GM23248 (cell line): ENCODE measurements at regions not wholly inside any gene's neighbourhood (a gene's known extent, or its start where the extent isn't known, plus 50 kb on each side); places are given as distances from the start of the nearest gene placed in this dataset.
"Not testable (repeated sequence)": the region's sequence is repeated elsewhere in the genome, so short reads cannot be mapped to it uniquely, and the experiment has no call there.

Source experiments
- DNase-seq: peaks from one replicate; pipeline ENCODE4 v3.0.0-alpha.2; 2015
- H2AFZ ChIP-seq: fragments of 200-600 bp; sonication (generic); 2 replicates; pipeline ENCODE4 v1.6.1; 2016; ENCODE audit warnings: antibody characterized with exemption
- H3F3A ChIP-seq: fragments of 200-600 bp; sonication (generic); 2 replicates; pipeline ENCODE4 v1.6.1; 2016; ENCODE audit warnings: mild to moderate bottlenecking, antibody characterized with exemption, mixed run types; ENCODE audit not compliant: insufficient read depth
- H3K27ac ChIP-seq: fragments of 200-600 bp; sonication (generic); 2 replicates; pipeline ENCODE4 v1.5.1; 2016; ENCODE audit warnings: mild to moderate bottlenecking
- H3K27me3 ChIP-seq: fragments of 200-600 bp; sonication (generic); replicated peaks from 2 replicates; pipeline ENCODE4 v1.6.1; 2016; ENCODE audit warnings: mild to moderate bottlenecking; ENCODE audit not compliant: insufficient read depth
- H3K36me3 ChIP-seq: fragments of 200-600 bp; sonication (generic); 2 replicates; pipeline ENCODE4 v1.6.1; 2016; ENCODE audit warnings: low read depth, mild to moderate bottlenecking
- H3K4me1 ChIP-seq: fragments of 200-600 bp; sonication (generic); 2 replicates; pipeline ENCODE4 v1.6.1; 2016; ENCODE audit warnings: mild to moderate bottlenecking; ENCODE audit not compliant: insufficient read depth
- H3K4me2 ChIP-seq: fragments of 200-600 bp; sonication (generic); one replicate; pipeline ENCODE4 v1.6.1; 2016; ENCODE audit warnings: mild to moderate bottlenecking; ENCODE audit not compliant: unreplicated experiment
- H3K4me3 ChIP-seq: fragments of 200-600 bp; sonication (generic); 2 replicates; pipeline ENCODE4 v1.5.1; 2016; ENCODE audit warnings: mild to moderate bottlenecking
- H3K79me2 ChIP-seq: fragments of 200-600 bp; sonication (generic); 2 replicates; pipeline ENCODE4 v1.6.1; 2016; ENCODE audit warnings: mild to moderate bottlenecking; ENCODE audit not compliant: insufficient read depth
- H3K9ac ChIP-seq: fragments of 200-600 bp; sonication (generic); 2 replicates; pipeline ENCODE4 v1.6.1; 2016; ENCODE audit warnings: mild to moderate bottlenecking
- H3K9me2 ChIP-seq: fragments of 200-600 bp; sonication (generic); 2 replicates; pipeline ENCODE4 v1.6.1; 2016; ENCODE audit warnings: mixed run types, mild to moderate bottlenecking, moderate library complexity; ENCODE audit not compliant: insufficient read depth
- H3K9me3 ChIP-seq: fragments of 200-600 bp; sonication (generic); one replicate; pipeline ENCODE4 v1.6.1; 2017; ENCODE audit warnings: low read depth
- H4K20me1 ChIP-seq: fragments of 200-600 bp; sonication (generic); 2 replicates; pipeline ENCODE4 v1.6.0; 2016; ENCODE audit not compliant: insufficient read depth
- EZH2 ChIP-seq: fragments of 200-600 bp; sonication (generic); IDR thresholded peaks from 2 replicates; pipeline ENCODE4 v1.6.1; 2018; ENCODE audit warnings: antibody characterized with exemption, mild to moderate bottlenecking; ENCODE audit not compliant: insufficient read depth, poor library complexity, severe bottlenecking
- EZH2phosphoT487 ChIP-seq: fragments of 200-600 bp; sonication (generic); IDR thresholded peaks from 2 replicates; pipeline ENCODE4 v1.6.1; 2018; ENCODE audit warnings: antibody characterized with exemption, moderate library complexity, mild to moderate bottlenecking, low read depth; ENCODE audit not compliant: insufficient read depth
- WGBS, 2 experiments: methylation state at CpG; one replicate each; pipeline ENCODE4 v1.1.6; 2015 to 2017; ENCODE audit warnings: low lambda C conversion rate in 2 of 2, low coverage in 1 of 2; ENCODE audit errors: missing lambda C conversion rate in 2 of 2; 5-methylcytosine and 5-hydroxymethylcytosine counted together
- in situ Hi-C: fragments of 300-500 bp; cut with MboI; formaldehyde crosslinking; loops from 2 replicates; pipeline ENCODE4 v1.15.0; 2020

DNA sequence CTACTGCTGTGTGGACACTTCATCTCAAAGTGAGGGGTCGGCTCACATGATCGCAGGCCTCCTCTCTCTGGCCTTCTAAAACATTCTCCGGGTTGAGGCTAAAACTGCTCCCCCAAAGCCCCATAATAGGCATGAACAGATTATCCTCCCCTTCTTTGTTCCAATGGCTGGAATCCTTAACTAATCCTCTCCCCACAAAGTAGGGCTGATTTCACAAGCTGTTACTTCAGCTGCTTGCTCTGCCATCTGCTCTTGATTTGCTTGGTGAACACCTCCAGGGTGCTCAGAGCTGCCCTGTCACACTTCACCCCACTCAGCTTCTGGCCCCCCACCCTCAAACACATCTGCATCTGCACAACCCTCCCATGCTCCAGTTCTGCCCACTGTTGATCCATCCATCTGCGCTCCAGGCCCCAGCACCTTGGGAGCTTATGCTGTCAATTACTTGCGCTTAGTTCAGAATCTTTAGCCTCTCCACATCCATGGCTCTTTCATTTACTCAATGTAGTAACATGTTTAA, 173.1 kb upstream of the API5 start:
- Histone ChIP-seq H3K9me2 (no peaks in the 10 kb centered on the region), H3K27me3 (no peaks in the 10 kb centered on the region), H3K4me2 (no peak overlapping the region), H2AFZ (no peak overlapping the region), H3K36me3 (no peaks in the 10 kb centered on the region), H4K20me1 (no peaks in the 10 kb centered on the region), H3K79me2 (no peaks in the 10 kb centered on the region), H3K4me3 (no peak overlapping the region), H3K4me1 (no peaks in the 10 kb centered on the region), H3K9ac (no peak overlapping the region), H3K27ac (no peak overlapping the region), H3F3A (no peaks in the 10 kb centered on the region), H3K9me3 (no peaks in the 10 kb centered on the region)
- in situ Hi-C loops: no loop called here
- DNase-seq: no peak
- TF ChIP-seq EZH2: no peak
- no peak for TF ChIP-seq EZH2phosphoT487
- 29 to 38% methylated on average over 5 of the region's 5 CpGs for WGBS, 2 experiments

DNA sequence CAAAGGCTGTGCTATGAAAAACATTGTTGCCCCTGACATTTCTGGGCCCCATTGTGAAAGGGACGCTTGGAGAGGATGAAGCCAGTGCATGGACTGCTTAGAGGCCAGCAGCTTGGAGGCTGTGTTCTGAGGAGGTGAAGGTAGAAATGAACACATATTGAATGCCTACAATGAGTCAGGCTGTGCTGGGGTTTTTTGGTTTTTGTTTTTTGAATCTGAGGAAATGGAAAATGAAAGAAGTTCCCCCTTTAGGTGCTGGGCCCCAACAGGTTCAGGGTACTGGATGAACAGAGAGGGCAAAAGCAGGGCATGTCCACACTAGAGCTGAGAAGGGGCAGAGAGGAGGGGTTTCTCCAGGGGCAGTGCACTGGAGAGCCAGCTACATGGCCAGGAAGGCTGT, 166.1 kb upstream of the API5 start:
- Histone ChIP-seq H3F3A (no peaks in the 10 kb centered on the region), H3K27me3 (no peaks in the 10 kb centered on the region), H3K4me3 (no peak overlapping the region), H2AFZ (no peak overlapping the region), H3K36me3 (no peaks in the 10 kb centered on the region), H3K4me1 (no peaks in the 10 kb centered on the region), H4K20me1 (no peaks in the 10 kb centered on the region), H3K9me2 (no peaks in the 10 kb centered on the region), H3K4me2 (no peak overlapping the region), H3K79me2 (no peaks in the 10 kb centered on the region), H3K27ac (no peak overlapping the region), H3K9me3 (no peaks in the 10 kb centered on the region), H3K9ac (no peak overlapping the region)
- TF ChIP-seq EZH2 (no peak), EZH2phosphoT487 (no peak)
- in situ Hi-C loops: no loop called here
- 21% methylated on average over 1 of the region's 1 CpG for WGBS, 2 experiments
- DNase-seq: no peak

- no peak overlapping the region for H3K4me3 ChIP-seq
- H3K9me3 ChIP-seq: no peaks in the 10 kb centered on the region
- DNase-seq: no peak
- H3K27me3 ChIP-seq: no peaks in the 10 kb centered on the region
- H3K9ac ChIP-seq: no peak overlapping the region
- no peaks in the 10 kb centered on the region for H3F3A ChIP-seq
- no peaks in the 10 kb centered on the region for H3K79me2 ChIP-seq
- no peak overlapping the region for H3K27ac ChIP-seq
- no peaks in the 10 kb centered on the region for H3K36me3 ChIP-seq
- no peak overlapping the region for H3K4me2 ChIP-seq
- no peaks in the 10 kb centered on the region for H3K4me1 ChIP-seq
- H3K9me2 ChIP-seq: no peaks in the 10 kb centered on the region
- in situ Hi-C loops: no loop called here
- no peak for TF ChIP-seq EZH2phosphoT487
- no peak for TF ChIP-seq EZH2
- H2AFZ ChIP-seq: no peak overlapping the region
- H4K20me1 ChIP-seq: no peaks in the 10 kb centered on the region
Measured at GRCh38 chr11:43150697-43151096, 161.1 kb upstream of the API5 start.

DNA sequence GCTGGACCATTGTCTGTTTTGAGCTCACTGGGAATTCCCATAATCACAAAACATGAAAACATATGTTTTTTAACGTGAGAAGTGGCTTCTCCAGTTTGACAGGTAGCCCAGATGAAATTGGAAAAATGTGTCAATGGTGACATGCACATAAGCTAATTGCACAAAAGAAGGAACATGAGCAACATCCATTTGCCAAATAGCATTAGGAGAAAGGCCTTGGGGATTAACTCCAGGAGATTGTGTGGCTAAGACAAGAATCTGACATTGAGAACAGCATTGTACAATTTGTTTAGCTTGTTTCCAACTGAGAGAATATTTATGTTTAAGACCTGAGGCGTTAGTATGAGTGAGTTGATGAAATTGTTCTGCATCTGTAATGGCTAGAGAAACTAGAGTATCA, 147.0 kb upstream of the API5 start:
- Histone ChIP-seq H3K4me1 (no peaks in the 10 kb centered on the region), H3K79me2 (no peaks in the 10 kb centered on the region), H2AFZ (no peak overlapping the region), H3K4me2 (no peak overlapping the region), H3K4me3 (no peak overlapping the region), H3K9ac (no peak overlapping the region), H3K27ac (no peak overlapping the region), H3K9me3 (no peaks in the 10 kb centered on the region), H3K27me3 (no peaks in the 10 kb centered on the region), H3F3A (no peaks in the 10 kb centered on the region), H4K20me1 (no peaks in the 10 kb centered on the region), H3K9me2 (no peaks in the 10 kb centered on the region), H3K36me3 (no peaks in the 10 kb centered on the region)
- in situ Hi-C loops: no loop called here
- no peak for TF ChIP-seq EZH2phosphoT487
- no peak for TF ChIP-seq EZH2
- no peak for DNase-seq
- 1 to 3% methylated on average over 2 of the region's 2 CpGs for WGBS, 2 experiments

DNA sequence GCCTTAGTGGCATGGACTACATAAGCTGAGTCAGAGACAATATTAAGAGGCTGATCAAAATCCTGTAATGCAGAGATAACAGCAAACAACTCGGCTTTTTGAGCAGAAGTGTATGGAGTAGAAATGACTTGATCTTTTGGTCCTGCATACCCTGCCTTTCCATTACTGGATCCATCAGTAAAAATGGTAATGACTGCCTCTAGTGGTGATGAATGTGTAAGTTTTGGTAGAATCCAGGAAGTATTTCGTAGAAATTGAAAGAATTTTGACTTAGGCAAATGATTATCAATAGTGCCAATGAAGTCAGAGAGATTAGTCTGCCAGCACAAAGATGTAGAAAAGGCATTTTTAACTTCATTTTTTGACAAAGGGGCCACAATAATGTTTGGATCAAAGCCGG, 146.4 kb upstream of the API5 start:
- H3K4me1 ChIP-seq, H2AFZ ChIP-seq, in situ Hi-C loops, H3K9me3 ChIP-seq, DNase-seq, H3K27ac ChIP-seq, H3K9ac ChIP-seq, H4K20me1 ChIP-seq, H3K4me3 ChIP-seq, H3K4me2 ChIP-seq, H3K79me2 ChIP-seq, H3K36me3 ChIP-seq, H3K9me2 ChIP-seq, H3F3A ChIP-seq, H3K27me3 ChIP-seq: not testable (repeated sequence)
- 9 to 13% methylated on average over 3 of the region's 3 CpGs for WGBS, 2 experiments

GRCh38 chr11:43168241-43168640, 143.6 kb upstream of the API5 start:
- H3F3A ChIP-seq, H3K9ac ChIP-seq, H3K27me3 ChIP-seq, H3K4me1 ChIP-seq, H3K4me3 ChIP-seq, H2AFZ ChIP-seq, H3K4me2 ChIP-seq, H3K9me2 ChIP-seq, H4K20me1 ChIP-seq, H3K27ac ChIP-seq, H3K36me3 ChIP-seq, DNase-seq, in situ Hi-C loops, H3K79me2 ChIP-seq, H3K9me3 ChIP-seq: not testable (repeated sequence)
- WGBS, 2 experiments: 2 to 3% methylated on average over 2 of the region's 2 CpGs
